Loucy (cell line): ENCODE measurements at regions not wholly inside any gene's neighbourhood (a gene's known extent, or its start where the extent isn't known, plus 50 kb on each side); places are given as distances from the start of the nearest gene placed in this dataset.

Experiments used
- H2AFZ ChIP-seq: fragments of 200-600 bp; sonication (generic); 2 replicates; pipeline ENCODE4 v1.6.0; 2016; ENCODE audit warnings: antibody characterized with exemption, mild to moderate bottlenecking, low read length, moderate library complexity
- H3F3A ChIP-seq: fragments of 200-600 bp; 2 replicates; pipeline ENCODE4 v1.6.0; 2016; ENCODE audit warnings: antibody characterized with exemption, low read depth, mild to moderate bottlenecking
- H3K27me3 ChIP-seq: fragments of 200-600 bp; sonication (generic); 2 replicates; pipeline ENCODE4 v1.6.1; 2014; ENCODE audit warnings: low read length, mild to moderate bottlenecking; ENCODE audit not compliant: insufficient read depth, poor library complexity, severe bottlenecking
- H3K36me3 ChIP-seq: fragments of 200-600 bp; sonication (generic); 2 replicates; pipeline ENCODE4 v1.6.1; 2016; ENCODE audit warnings: low read length; ENCODE audit not compliant: insufficient read depth
- H3K4me1 ChIP-seq: fragments of 200-600 bp; sonication (generic); 2 replicates; pipeline ENCODE4 v1.5.1; 2014; ENCODE audit warnings: low read length, mild to moderate bottlenecking; ENCODE audit not compliant: insufficient read depth, poor library complexity, severe bottlenecking
- H3K4me2 ChIP-seq: fragments of 200-600 bp; sonication (generic); 2 replicates; pipeline ENCODE4 v1.6.0; 2014; ENCODE audit warnings: antibody characterized with exemption, low read length, low read depth, mild to moderate bottlenecking; ENCODE audit not compliant: poor library complexity, severe bottlenecking
- H3K4me3 ChIP-seq: fragments of 200-600 bp; sonication (generic); 2 replicates; pipeline ENCODE4 v1.5.1; 2014; ENCODE audit warnings: low read length, mild to moderate bottlenecking, mixed read lengths; ENCODE audit not compliant: poor library complexity, severe bottlenecking
- H3K79me2 ChIP-seq: fragments of 200-600 bp; sonication (generic); 2 replicates; pipeline ENCODE4 v1.6.1; 2014; ENCODE audit warnings: low read length; ENCODE audit not compliant: insufficient read depth
- H3K9ac ChIP-seq: fragments of 200-600 bp; sonication (generic); 2 replicates; pipeline ENCODE4 v1.6.0; 2014; ENCODE audit warnings: mild to moderate bottlenecking, low read depth, low read length, moderate library complexity; ENCODE audit not compliant: poor library complexity, severe bottlenecking
- H3K9me2 ChIP-seq: fragments of 200-600 bp; sonication (generic); replicated peaks from 2 replicates; pipeline ENCODE4 v1.6.1; 2016; ENCODE audit warnings: low read depth, low read length, mixed read lengths
- H3K9me3 ChIP-seq: fragments of 200-600 bp; sonication (generic); 2 replicates; pipeline ENCODE4 v1.6.1; 2014; ENCODE audit warnings: mild to moderate bottlenecking, antibody characterized with exemption, low read length, low read depth; ENCODE audit not compliant: insufficient read depth
- H4K20me1 ChIP-seq: fragments of 200-600 bp; sonication (generic); 2 replicates; pipeline ENCODE4 v1.6.0; 2014; ENCODE audit warnings: antibody characterized with exemption, low read length, mild to moderate bottlenecking; ENCODE audit not compliant: insufficient read depth, poor library complexity, severe bottlenecking
- CTCF ChIP-seq: fragments of 200-600 bp; sonication (generic); conservative IDR thresholded peaks from 2 replicates; pipeline ENCODE4 v1.5.1; 2014; ENCODE audit warnings: mild to moderate bottlenecking, antibody characterized with exemption, low read length
- EZH2phosphoT487 ChIP-seq: fragments of 200-600 bp; IDR thresholded peaks from 2 replicates; pipeline ENCODE4 v1.6.1; 2018; ENCODE audit warnings: antibody characterized with exemption, mild to moderate bottlenecking, moderate library complexity, borderline replicate concordance

GRCh38 chr20:17860301-17861197, 108.0 kb downstream of the SNX5 start:
- Histone ChIP-seq H3K4me1 (no peaks in the 10 kb centered on the region), H3K9me2 (no peaks in the 10 kb centered on the region), H3K4me3 (no peak overlapping the region), H3K36me3 (no peaks in the 10 kb centered on the region), H4K20me1 (no peaks in the 10 kb centered on the region), H3K9me3 (no peaks in the 10 kb centered on the region), H3K79me2 (no peaks in the 10 kb centered on the region), H3K9ac (no peak overlapping the region), H2AFZ (no peak overlapping the region), H3F3A (no peaks in the 10 kb centered on the region), H3K27me3 (no peaks in the 10 kb centered on the region), H3K4me2 (no peak overlapping the region)
- TF ChIP-seq CTCF (no peak), EZH2phosphoT487 (no peak)

GRCh38 chr20:17859616-17860232, 108.9 kb downstream of the SNX5 start:
- Histone ChIP-seq H3K9me2 (no peaks in the 10 kb centered on the region), H3K36me3 (no peaks in the 10 kb centered on the region), H3K4me3 (no peak overlapping the region), H3K9me3 (no peaks in the 10 kb centered on the region), H4K20me1 (no peaks in the 10 kb centered on the region), H3K4me1 (no peaks in the 10 kb centered on the region), H3K9ac (no peak overlapping the region), H3K79me2 (no peaks in the 10 kb centered on the region), H3K4me2 (no peak overlapping the region), H2AFZ (no peak overlapping the region), H3K27me3 (no peaks in the 10 kb centered on the region), H3F3A (no peaks in the 10 kb centered on the region)
- TF ChIP-seq CTCF = no peak

GRCh38 chr20:17859002-17859615, 109.5 kb downstream of the SNX5 start:
- TF ChIP-seq CTCF (no peak), EZH2phosphoT487 (no peak)
- no peak overlapping the region for H3K4me3 ChIP-seq
- no peak overlapping the region for H3K4me2 ChIP-seq

More at GRCh38 chr20:17859002-17859615, 109.5 kb downstream of the SNX5 start:
- no peaks in the 10 kb centered on the region for H3K4me1 ChIP-seq
- no peaks in the 10 kb centered on the region for H3K36me3 ChIP-seq
- no peaks in the 10 kb centered on the region for H3K79me2 ChIP-seq
- no peaks in the 10 kb centered on the region for H3K27me3 ChIP-seq
- no peaks in the 10 kb centered on the region for H3K9me2 ChIP-seq
- H3F3A ChIP-seq = no peaks in the 10 kb centered on the region
- no peak overlapping the region for H3K9ac ChIP-seq
- no peak overlapping the region for H2AFZ ChIP-seq
- H4K20me1 ChIP-seq = no peaks in the 10 kb centered on the region
- H3K9me3 ChIP-seq = no peaks in the 10 kb centered on the region
